Endothelial cell of umbilical vein (primary cell): ENCODE measurements at regions not wholly inside any gene's neighbourhood (a gene's known extent, or its start where the extent isn't known, plus 50 kb on each side); places are given as distances from the start of the nearest gene placed in this dataset.

Source experiments
- BruUV-seq: library from RNA; stranded (reverse); fragments of 400-500 nt; replicated peaks from 2 replicates; lab custom pipeline; 2021; lab: Mats Ljungman, UMichigan
- CTCF ChIA-PET: fragments of 300-600, 350-600 bp; sonication (Branson Sonifier 250); formaldehyde crosslinking; loops from one replicate; lab custom pipeline; 2021; ENCODE audit warnings: antibody characterized with exemption, inconsistent platforms; lab: Charles Lee
- POLR2A ChIA-PET: fragments of 300-600, 350-600 bp; sonication (Branson Sonifier 250); formaldehyde crosslinking; loops from one replicate; lab custom pipeline; 2021; ENCODE audit warnings: antibody characterized with exemption, inconsistent platforms; lab: Charles Lee
- DNase-seq: peaks from one replicate; pipeline ENCODE4 v3.0.0-alpha.2; 2011; ENCODE audit warnings: low read depth, low spot score
- FAIRE-seq: peaks from 2 replicates; lab custom pipeline; 2011; peaks lifted over from hg19 to GRCh38; lab: Jason Lieb, UNC
- H2AFZ ChIP-seq: 2 replicates; pipeline ENCODE4 v1.6.0; 2012; ENCODE audit warnings: low read depth, low read length, control low read depth, inconsistent platforms
- H3K27ac ChIP-seq: 2 replicates; pipeline ENCODE4 v1.5.1; 2011; ENCODE audit warnings: low read depth, mild to moderate bottlenecking, control low read depth, low read length, moderate library complexity; ENCODE audit not compliant: insufficient read depth
- H3K27me3 ChIP-seq, 2 experiments: 2 replicates each; pipeline versions ENCODE4 v1.6.0 to v1.6.1; 2011; ENCODE audit warnings: low read length in 2 of 2, mixed read lengths in 1 of 2; ENCODE audit not compliant: control insufficient read depth in 2 of 2, insufficient read depth in 2 of 2
- H3K36me3 ChIP-seq, 2 experiments: 2 replicates in 1 of 2; 3 replicates in 1 of 2; pipeline ENCODE4 v1.5.1; 2011; ENCODE audit warnings: low read length in 2 of 2, mild to moderate bottlenecking in 1 of 2, moderate library complexity in 1 of 2; ENCODE audit not compliant: control insufficient read depth in 2 of 2, insufficient read depth in 2 of 2; ENCODE audit errors: extremely low read depth in 1 of 2
- H3K4me1 ChIP-seq: 3 replicates; pipeline ENCODE4 v1.5.1; 2011; ENCODE audit warnings: mild to moderate bottlenecking, low read length; ENCODE audit not compliant: control insufficient read depth, insufficient read depth; ENCODE audit errors: extremely low read depth
- H3K4me2 ChIP-seq: 2 replicates; pipeline ENCODE4 v1.6.1; 2011; ENCODE audit warnings: low read length, control low read depth, mixed read lengths; ENCODE audit not compliant: insufficient read depth
- H3K4me3 ChIP-seq, 3 experiments: fragments of 200-600 bp in 1 of 3; sonication (generic), shearing (Covaris generic) in 1 of 3; replicated peaks in 1 of 3; 2 replicates each; pipeline ENCODE4 v1.5.1; 2011 to 2016; ENCODE audit warnings: control low read depth in 3 of 3, low read length in 3 of 3, mild to moderate bottlenecking in 2 of 3, inconsistent platforms in 1 of 3, low read depth in 1 of 3, moderate library complexity in 1 of 3; ENCODE audit not compliant: insufficient read depth in 1 of 3
- H3K79me2 ChIP-seq: 2 replicates; pipeline ENCODE4 v1.6.0; 2012; ENCODE audit warnings: low read length, inconsistent platforms; ENCODE audit not compliant: control insufficient read depth, insufficient read depth
- H3K9ac ChIP-seq: replicated peaks from 2 replicates; pipeline ENCODE3; 2011; ENCODE audit warnings: low read length, control low read depth; ENCODE audit not compliant: insufficient read depth; ENCODE audit errors: extremely low read depth
- H3K9me1 ChIP-seq: replicated peaks from 3 replicates; pipeline ENCODE4 v1.6.0; 2011; ENCODE audit warnings: mild to moderate bottlenecking, low read length; ENCODE audit not compliant: control insufficient read depth, insufficient read depth; ENCODE audit errors: extremely low read depth
- H3K9me3 ChIP-seq: replicated peaks from 2 replicates; pipeline ENCODE4 v1.5.1; 2012; ENCODE audit warnings: low read length, inconsistent platforms; ENCODE audit not compliant: control insufficient read depth, insufficient read depth
- H4K20me1 ChIP-seq: replicated peaks from 2 replicates; pipeline ENCODE3; 2011; ENCODE audit warnings: mild to moderate bottlenecking, low read length; ENCODE audit not compliant: control insufficient read depth, insufficient read depth; ENCODE audit errors: extremely low read depth
- CTCF ChIP-seq, 2 donors: IDR thresholded peaks; 1 replicate in 1 of 2; 2 replicates in 1 of 2; pipeline ENCODE4 v1.5.1; 2011; ENCODE audit warnings: low read length in 2 of 2, mild to moderate bottlenecking in 2 of 2, moderate library complexity in 2 of 2, control low read depth in 1 of 2, inconsistent platforms in 1 of 2, low read depth in 1 of 2; ENCODE audit not compliant: insufficient read depth in 1 of 2; ENCODE audit errors: extremely low read depth in 1 of 2
- EZH2 ChIP-seq: IDR thresholded peaks from 2 replicates; pipeline ENCODE4 v1.6.1; 2012; ENCODE audit warnings: borderline replicate concordance, low read depth, mild to moderate bottlenecking, moderate library complexity, low read length, inconsistent platforms; ENCODE audit not compliant: severe bottlenecking
- FOS ChIP-seq: IDR thresholded peaks from 2 replicates; pipeline ENCODE4 v1.6.1; 2011; ENCODE audit warnings: mild to moderate bottlenecking, low read length, moderate library complexity, borderline replicate concordance; ENCODE audit not compliant: insufficient read depth
- GATA2 ChIP-seq: IDR thresholded peaks from 2 replicates; pipeline ENCODE4 v1.7.0; 2011; ENCODE audit warnings: low read depth, mild to moderate bottlenecking, moderate library complexity, mixed read lengths, low read length; ENCODE audit not compliant: insufficient read length, insufficient read depth
- JUN ChIP-seq: IDR thresholded peaks from 2 replicates; pipeline ENCODE4 v1.6.1; 2011; ENCODE audit warnings: borderline replicate concordance, low read depth; ENCODE audit not compliant: insufficient read length, insufficient read depth
- MAX ChIP-seq: IDR thresholded peaks from 2 replicates; pipeline ENCODE4 v1.6.1; 2011; ENCODE audit not compliant: insufficient read depth, insufficient read length
- MYC ChIP-seq: IDR thresholded peaks from one replicate; pipeline ENCODE4 v1.6.1; 2011; ENCODE audit warnings: mild to moderate bottlenecking, low read depth, low read length
- POLR2A ChIP-seq: IDR thresholded peaks from 2 replicates; pipeline ENCODE4 v1.6.1; 2012; ENCODE audit warnings: low read depth, mild to moderate bottlenecking, control low read depth, low read length
- POLR2AphosphoS5 ChIP-seq: IDR thresholded peaks from 2 replicates; pipeline ENCODE4 v1.6.1; 2012; ENCODE audit warnings: low read depth, mild to moderate bottlenecking, control low read depth, low read length, moderate library complexity; ENCODE audit not compliant: insufficient read depth
- dilution Hi-C: fragments of 300-500 bp; cut with MboI; formaldehyde crosslinking; loops from one replicate; pipeline ENCODE4 v1.15.0; 2019; ENCODE audit warnings: low sequenced_read_pairs; ENCODE audit not compliant: extremely low pct_ligation_motif_present
- intact Hi-C: fragments of 100-400 bp; cut with micrococcal nuclease; formaldehyde crosslinking; loops from one replicate; pipeline ENCODE4 v1.10.0; 2022

GRCh38 chr14:26992403-26993115 lies 394.7 kb upstream of the NOVA1 start:
- no peak overlapping the region for H3K27ac ChIP-seq
- FAIRE-seq (no peak), DNase-seq (peak; percentile 3)
- H3K9me3 ChIP-seq = no peaks in the 10 kb centered on the region
- H3K9me1 ChIP-seq = no peaks in the 10 kb centered on the region
- dilution Hi-C loops (no loop called here), intact Hi-C loops (no loop called here)
- no peaks in the 10 kb centered on the region for H3K79me2 ChIP-seq
- TF ChIP-seq FOS (no peak), JUN (no peak), MAX (no peak), GATA2 (no peak), EZH2 (no peak), CTCF (IDR thresholded peaks at IDR 0.05; ENCODE audit: extremely low read depth in 1 of 2, insufficient read depth in 1 of 2, low read depth in 1 of 2, low read length in 2 of 2) (no peak), MYC (no peak), POLR2A (no peak), POLR2AphosphoS5 (no peak)
- BruUV-seq = no TSS peak
- no peaks in the 10 kb centered on the region for H3K4me1 ChIP-seq
- H3K27me3 ChIP-seq = no peaks in the 10 kb centered on the region
- H2AFZ ChIP-seq = no peak overlapping the region
- no peaks in the 10 kb centered on the region for H4K20me1 ChIP-seq
- no peak overlapping the region for H3K4me3 ChIP-seq
- ChIA-PET CTCF (no interaction called here), POLR2A (no interaction called here)
- no peak overlapping the region for H3K9ac ChIP-seq
- H3K36me3 ChIP-seq = no peaks in the 10 kb centered on the region
- H3K4me2 ChIP-seq = no peak overlapping the region
